IMR-90 (cell line): ENCODE measurements at regions not wholly inside any gene's neighbourhood (a gene's known extent, or its start where the extent isn't known, plus 50 kb on each side); places are given as distances from the start of the nearest gene placed in this dataset.
A peak's percentile ranks its signal among the peaks of the same experiment; 100 is the strongest.

ENCODE experiments used
- ATAC-seq: fragments of 200-7000 bp; cut with Tn5 transposase; 2 replicates; pipeline ENCODE4 v1.9.1; 2020; ENCODE audit warnings: low read depth, mild to moderate bottlenecking, moderate library complexity
- BruUV-seq: library from RNA; stranded (reverse); fragments of 400-500 nt; replicated peaks from 2 replicates; lab custom pipeline; 2021; lab: Mats Ljungman, UMichigan
- CTCF ChIA-PET: fragments of 300-600 bp; formaldehyde crosslinking; extraction: SDS; loops from one replicate; lab custom pipeline; 2021; ENCODE audit warnings: antibody characterized with exemption; lab: Yijun Ruan, JAX
- POLR2A ChIA-PET: fragments of 300-600 bp; sonication (Branson Sonifier 250); formaldehyde crosslinking; loops from one replicate; lab custom pipeline; 2022; ENCODE audit warnings: antibody characterized with exemption; ENCODE audit not compliant: unreplicated experiment; lab: Charles Lee
- DNase-seq: peaks from one replicate; pipeline ENCODE4 v3.0.0; 2013
- H2AFZ ChIP-seq: replicated peaks from 2 replicates; pipeline ENCODE3; 2013; ENCODE audit warnings: low read length, mild to moderate bottlenecking; ENCODE audit not compliant: poor library complexity
- H2AK5ac ChIP-seq: 2 replicates; pipeline ENCODE4 v1.6.1; 2013; ENCODE audit warnings: low read depth, low read length, inconsistent platforms
- H2AK9ac ChIP-seq: replicated peaks from 2 replicates; pipeline ENCODE3; 2013; ENCODE audit warnings: mild to moderate bottlenecking, low read depth, low read length, moderate library complexity; ENCODE audit not compliant: poor library complexity
- H2BK120ac ChIP-seq: 2 replicates; pipeline ENCODE4 v1.6.1; 2013; ENCODE audit warnings: low read depth, low read length, inconsistent platforms
- H2BK15ac ChIP-seq: 3 replicates; pipeline ENCODE4 v1.6.1; 2013; ENCODE audit warnings: low read depth, low read length, inconsistent platforms
- H2BK20ac ChIP-seq: 2 replicates; pipeline ENCODE4 v1.6.1; 2013; ENCODE audit warnings: low read depth, mild to moderate bottlenecking, inconsistent platforms, low read length, moderate library complexity
- H2BK5ac ChIP-seq: 2 replicates; pipeline ENCODE4 v1.6.1; 2013; ENCODE audit warnings: mild to moderate bottlenecking, low read depth, low read length, inconsistent platforms; ENCODE audit not compliant: poor library complexity, severe bottlenecking
- H3K14ac ChIP-seq: replicated peaks from 2 replicates; pipeline ENCODE4 v1.6.1; 2013; ENCODE audit warnings: low read depth, low read length, inconsistent platforms
- H3K18ac ChIP-seq: 2 replicates; pipeline ENCODE4 v1.6.1; 2013; ENCODE audit warnings: low read depth, low read length, control low read depth
- H3K23ac ChIP-seq: 2 replicates; pipeline ENCODE4 v1.6.1; 2013; ENCODE audit warnings: low read depth, low read length, inconsistent platforms
- H3K27ac ChIP-seq: 2 replicates; pipeline ENCODE4 v1.5.1; 2013; ENCODE audit warnings: mild to moderate bottlenecking, control low read depth, low read length; ENCODE audit not compliant: insufficient read depth
- H3K27me3 ChIP-seq: 2 replicates; pipeline ENCODE4 v1.6.1; 2013; ENCODE audit warnings: low read length; ENCODE audit not compliant: control insufficient read depth, insufficient read depth
- H3K36me3 ChIP-seq: 2 replicates; pipeline ENCODE4 v1.6.1; 2013; ENCODE audit warnings: low read length, mixed read lengths; ENCODE audit not compliant: control insufficient read depth, insufficient read depth
- H3K4ac ChIP-seq: 2 replicates; pipeline ENCODE4 v1.6.1; 2013; ENCODE audit warnings: low read depth, low read length, inconsistent platforms
- H3K4me1 ChIP-seq: 2 replicates; pipeline ENCODE4 v1.6.1; 2013; ENCODE audit warnings: low read length, mixed read lengths; ENCODE audit not compliant: control insufficient read depth, insufficient read depth
- H3K4me2 ChIP-seq: 2 replicates; pipeline ENCODE4 v1.6.1; 2013; ENCODE audit warnings: low read depth, mild to moderate bottlenecking, control low read depth, low read length, moderate library complexity
- H3K4me3 ChIP-seq: 2 replicates; pipeline ENCODE4 v1.5.1; 2013; ENCODE audit warnings: low read depth, mild to moderate bottlenecking, control low read depth, low read length, moderate library complexity; ENCODE audit not compliant: insufficient read depth
- H3K56ac ChIP-seq: 2 replicates; pipeline ENCODE4 v1.6.1; 2013; ENCODE audit warnings: low read length, inconsistent platforms; ENCODE audit not compliant: insufficient read depth; ENCODE audit errors: extremely low read depth
- H3K79me1 ChIP-seq, 2 experiments: 2 replicates each; pipeline ENCODE4 v1.6.1; 2013; ENCODE audit warnings: low read length in 2 of 2, inconsistent platforms in 1 of 2, low read depth in 1 of 2
- H3K9ac ChIP-seq: 2 replicates; pipeline ENCODE4 v1.6.1; 2013; ENCODE audit warnings: low read depth, low read length, control low read depth
- H3K9me1 ChIP-seq: 2 replicates; pipeline ENCODE4 v1.6.1; 2013; ENCODE audit warnings: low read length, inconsistent platforms; ENCODE audit not compliant: insufficient read depth
- H3K9me3 ChIP-seq: 2 replicates; pipeline ENCODE4 v1.6.1; 2013; ENCODE audit warnings: low read length; ENCODE audit not compliant: control insufficient read depth, insufficient read depth
- H4K20me1 ChIP-seq: 2 replicates; pipeline ENCODE4 v1.6.1; 2013; ENCODE audit warnings: low read length, inconsistent platforms; ENCODE audit not compliant: insufficient read depth
- H4K5ac ChIP-seq: 2 replicates; pipeline ENCODE4 v1.6.1; 2013; ENCODE audit warnings: mild to moderate bottlenecking, low read depth, low read length, control low read depth
- H4K8ac ChIP-seq, 2 experiments: 2 replicates each; pipeline ENCODE4 v1.6.1; 2013; ENCODE audit warnings: low read depth in 2 of 2, low read length in 2 of 2, control low read depth in 1 of 2, inconsistent platforms in 1 of 2
- H4K91ac ChIP-seq: 2 replicates; pipeline ENCODE4 v1.6.1; 2013; ENCODE audit warnings: low read depth, low read length, inconsistent platforms; ENCODE audit not compliant: insufficient read depth
- CEBPB ChIP-seq: IDR thresholded peaks from 2 replicates; pipeline ENCODE4 v1.6.1; 2012; ENCODE audit warnings: low read depth, low read length, improper control_type of control experiment
- MAZ ChIP-seq: IDR thresholded peaks from 2 replicates; pipeline ENCODE4 v1.6.1; 2012; ENCODE audit warnings: low read depth, mild to moderate bottlenecking, low read length, improper control_type of control experiment, moderate library complexity, borderline replicate concordance
- POLR2A ChIP-seq: IDR thresholded peaks from 2 replicates; pipeline ENCODE4 v1.6.1; 2012; ENCODE audit warnings: mild to moderate bottlenecking, low read depth, low read length
- RFX5 ChIP-seq: IDR thresholded peaks from 2 replicates; pipeline ENCODE4 v1.8.0; 2012; ENCODE audit warnings: low read depth, mild to moderate bottlenecking, low read length, moderate library complexity
- WGBS, 2 experiments: methylation state at CpG; one replicate each; pipeline versions ENCODE4 v1.1.5 to v1.1.7; 2013; ENCODE audit warnings: missing lambda C conversion rate in 2 of 2; ENCODE audit not compliant: insufficient read length in 1 of 2; ENCODE audit errors: extremely low coverage in 2 of 2; 5-methylcytosine and 5-hydroxymethylcytosine counted together
- dilution Hi-C: fragments of 300-500 bp; cut with HindIII; formaldehyde crosslinking; loops from one replicate; pipeline ENCODE4 v1.14.3; 2018; ENCODE audit warnings: low sequenced_read_pairs; ENCODE audit not compliant: unreplicated experiment
- in situ Hi-C: fragments of 300-500 bp; cut with MboI; formaldehyde crosslinking; loops from 3 replicates; pipeline ENCODE4 v1.14.3; 2019; ENCODE audit warnings: low sequenced_read_pairs, inconsistent platforms, mixed read lengths
- intact Hi-C: fragments of 100-400 bp; cut with micrococcal nuclease; formaldehyde crosslinking; loops from 2 replicates; pipeline ENCODE4 v1.10.0; 2022
- TF ChIP-seq, protein P1 (sequence below): fragments of 150-350 bp; IDR thresholded peaks from 2 replicates; pipeline ENCODE4 v1.6.1; 2017; ENCODE audit warnings: mild to moderate bottlenecking, antibody characterized with exemption, low read length, low read depth

DNA sequence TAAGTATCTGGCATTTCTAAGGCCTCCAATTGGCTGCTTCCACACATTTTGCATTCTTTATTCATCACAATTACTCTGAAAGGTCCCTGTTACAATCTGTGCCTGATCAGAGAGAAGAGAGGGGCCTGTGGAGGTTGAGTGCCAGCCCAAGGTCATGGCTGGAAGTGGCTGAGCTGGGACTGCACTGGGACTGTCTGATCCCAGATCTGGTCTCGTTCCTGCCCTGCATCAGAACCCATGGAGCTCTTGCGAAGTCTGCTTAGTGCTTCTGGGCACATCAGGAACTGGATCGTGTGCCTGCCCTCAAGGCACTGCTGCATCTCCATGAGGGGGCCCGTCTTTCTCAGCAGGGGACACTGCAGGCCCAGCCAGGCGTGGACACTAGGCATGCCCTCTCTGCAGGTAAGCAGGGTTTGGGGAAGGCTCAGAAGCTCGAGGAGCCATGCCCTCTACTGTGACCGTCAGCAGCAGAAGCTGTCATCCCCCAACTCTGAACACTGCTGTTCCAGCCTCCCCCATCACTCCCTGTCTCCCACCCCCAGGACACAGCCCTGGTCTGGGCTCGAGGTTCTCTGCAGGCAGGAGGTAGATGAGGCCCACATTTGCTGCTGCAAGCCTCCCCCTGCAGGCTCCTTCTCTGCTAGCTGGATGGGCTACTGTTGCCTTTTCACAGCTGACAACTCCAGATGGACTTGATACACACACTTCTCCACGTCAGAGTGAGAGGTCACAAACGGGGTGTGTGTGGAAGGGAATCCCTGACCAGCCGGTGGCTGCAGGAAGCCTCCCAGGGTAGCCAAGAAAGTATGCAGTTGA lies 96.5 kb upstream of the PRR23E start:
- no peak overlapping the region for H2BK120ac ChIP-seq
- H3K4me1 ChIP-seq = no peaks in the 10 kb centered on the region
- no peak overlapping the region for H2AFZ ChIP-seq
- peak; percentile 3 for DNase-seq
- TF ChIP-seq CEBPB (no peak), MAZ (no peak), POLR2A (no peak), RFX5 (no peak)
- TF ChIP-seq, protein P1, sequence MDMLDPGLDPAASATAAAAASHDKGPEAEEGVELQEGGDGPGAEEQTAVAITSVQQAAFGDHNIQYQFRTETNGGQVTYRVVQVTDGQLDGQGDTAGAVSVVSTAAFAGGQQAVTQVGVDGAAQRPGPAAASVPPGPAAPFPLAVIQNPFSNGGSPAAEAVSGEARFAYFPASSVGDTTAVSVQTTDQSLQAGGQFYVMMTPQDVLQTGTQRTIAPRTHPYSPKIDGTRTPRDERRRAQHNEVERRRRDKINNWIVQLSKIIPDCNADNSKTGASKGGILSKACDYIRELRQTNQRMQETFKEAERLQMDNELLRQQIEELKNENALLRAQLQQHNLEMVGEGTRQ = no peak
- no peak overlapping the region for H3K9ac ChIP-seq
- peaks cover 36% of the 10 kb centered on the region for H3K27me3 ChIP-seq
- ChIA-PET CTCF (no interaction called here), POLR2A (no interaction called here)
- no peak overlapping the region for H4K5ac ChIP-seq
- H4K8ac ChIP-seq = no peak overlapping the region
- 36% methylated on average over 4 of the region's 11 CpGs; no CpG with 5 or more reads in 1 of the 2 experiments for WGBS, 2 experiments
- ATAC-seq = no peak
- H2AK5ac ChIP-seq = no peak overlapping the region
- no peaks in the 10 kb centered on the region for H3K9me3 ChIP-seq
- no peak overlapping the region for H2BK20ac ChIP-seq
- H3K27ac ChIP-seq = no peak overlapping the region
- H3K23ac ChIP-seq = no peak overlapping the region
- no peaks in the 10 kb centered on the region for H4K20me1 ChIP-seq
- no peak overlapping the region for H3K56ac ChIP-seq
- no peaks in the 10 kb centered on the region for H3K36me3 ChIP-seq
- H3K4ac ChIP-seq = no peak overlapping the region
- H3K14ac ChIP-seq = no peak overlapping the region
- no peak overlapping the region for H2BK15ac ChIP-seq
- no peak overlapping the region for H2AK9ac ChIP-seq
- H3K9me1 ChIP-seq = no peaks in the 10 kb centered on the region
- intact Hi-C loops = no loop called here
- H3K79me1 ChIP-seq = no peaks in the 10 kb centered on the region
- dilution Hi-C loops = no loop called here
- in situ Hi-C loops = no loop called here
- H3K18ac ChIP-seq = no peak overlapping the region
- no peak overlapping the region for H3K4me2 ChIP-seq
- no TSS peak for BruUV-seq
- H2BK5ac ChIP-seq = no peak overlapping the region
- no peak overlapping the region for H4K91ac ChIP-seq
- no peak overlapping the region for H3K4me3 ChIP-seq
